GM12891 (cell line): ENCODE measurements at regions not wholly inside any gene's neighbourhood (a gene's known extent, or its start where the extent isn't known, plus 50 kb on each side); places are given as distances from the start of the nearest gene placed in this dataset.

Source experiments
- POLR2A ChIP-seq: IDR thresholded peaks from 2 replicates; pipeline ENCODE4 v1.6.1; 2011; ENCODE audit warnings: low read depth, low read length, control low read depth
- POLR2AphosphoS5 ChIP-seq: IDR thresholded peaks from 2 replicates; pipeline ENCODE4 v1.6.1; 2011; ENCODE audit warnings: low read depth, low read length, control low read depth
- POU2F2 ChIP-seq: IDR thresholded peaks from 2 replicates; pipeline ENCODE4 v1.6.1; 2011; ENCODE audit warnings: low read depth, mild to moderate bottlenecking, control low read depth, low read length, moderate library complexity
- TAF1 ChIP-seq: IDR thresholded peaks from 2 replicates; pipeline ENCODE4 v1.6.1; 2011; ENCODE audit warnings: low read depth, low read length, control low read depth

DNA sequence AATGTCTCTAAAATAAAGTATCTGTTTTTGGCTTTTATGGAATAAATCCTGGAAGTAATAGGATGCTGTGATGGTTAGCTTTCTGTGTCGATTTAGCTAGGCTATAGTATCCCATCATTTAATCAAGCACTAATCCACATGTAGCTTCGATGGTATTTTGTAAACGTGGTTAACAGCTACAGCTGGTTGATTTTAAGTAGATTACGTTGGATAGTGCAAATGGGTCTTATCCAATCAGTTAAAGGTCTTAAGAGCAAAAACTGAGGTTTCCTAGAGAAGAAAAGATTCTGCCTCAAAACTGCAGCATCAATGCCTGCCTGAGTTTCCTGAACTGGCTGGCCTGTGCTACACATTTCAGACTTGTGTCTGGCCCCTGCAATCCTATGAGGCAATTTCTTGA, 314.2 kb upstream of the SORL1-AS1 start:
- no peak for TF ChIP-seq POLR2A
- no peak for TF ChIP-seq TAF1
- TF ChIP-seq POLR2AphosphoS5, result no peak
- no peak for TF ChIP-seq POU2F2
